Keratinocyte (primary cell): ENCODE measurements at regions not wholly inside any gene's neighbourhood (a gene's known extent, or its start where the extent isn't known, plus 50 kb on each side); places are given as distances from the start of the nearest gene placed in this dataset.

Experiments used
- DNase-seq: peaks from one replicate; pipeline ENCODE4 v3.0.0-alpha.2; 2011; ENCODE audit warnings: low read depth, missing footprints, low spot score
- FAIRE-seq: peaks from 2 replicates; lab custom pipeline; 2011; peaks lifted over from hg19 to GRCh38; lab: Jason Lieb, UNC
- H2AFZ ChIP-seq: 2 replicates; pipeline ENCODE4 v1.6.0; 2012; ENCODE audit warnings: low read length, control low read depth, inconsistent platforms; ENCODE audit not compliant: control insufficient read depth
- H3K27ac ChIP-seq: 2 replicates; pipeline ENCODE4 v1.5.1; 2011; ENCODE audit warnings: low read length; ENCODE audit not compliant: control insufficient read depth, insufficient read depth
- H3K27me3 ChIP-seq: 3 replicates; pipeline ENCODE4 v1.6.0; 2011; ENCODE audit warnings: low read length; ENCODE audit not compliant: control insufficient read depth, insufficient read depth; ENCODE audit errors: extremely low read depth
- H3K36me3 ChIP-seq, 2 experiments: 2 replicates in 1 of 2; 3 replicates in 1 of 2; pipeline ENCODE4 v1.5.1; 2011; ENCODE audit warnings: low read length in 2 of 2, mild to moderate bottlenecking in 1 of 2; ENCODE audit not compliant: control insufficient read depth in 2 of 2, insufficient read depth in 2 of 2; ENCODE audit errors: extremely low read depth in 1 of 2
- H3K4me1 ChIP-seq: 3 replicates; pipeline ENCODE4 v1.5.1; 2011; ENCODE audit warnings: low read length; ENCODE audit not compliant: control insufficient read depth, insufficient read depth; ENCODE audit errors: extremely low read depth
- H3K4me2 ChIP-seq: 3 replicates; pipeline ENCODE4 v1.6.0; 2011; ENCODE audit warnings: low read depth, low read length; ENCODE audit not compliant: control insufficient read depth, insufficient read depth; ENCODE audit errors: extremely low read depth
- H3K4me3 ChIP-seq, 3 experiments: fragments of 200-600 bp in 1 of 3; sonication (generic) in 1 of 3; 2 replicates in 2 of 3; 3 replicates in 1 of 3; pipeline ENCODE4 v1.5.1; 2011 to 2016; ENCODE audit warnings: low read length in 3 of 3, mild to moderate bottlenecking in 3 of 3, control low read depth in 2 of 3, inconsistent platforms in 1 of 3, low read depth in 1 of 3, mixed read lengths in 1 of 3, mixed run types in 1 of 3, moderate library complexity in 1 of 3; ENCODE audit not compliant: control insufficient read depth in 2 of 3, insufficient read depth in 2 of 3; ENCODE audit errors: extremely low read depth in 1 of 3
- H3K79me2 ChIP-seq: 2 replicates; pipeline ENCODE4 v1.6.0; 2012; ENCODE audit warnings: low read length; ENCODE audit not compliant: control insufficient read depth, insufficient read depth
- H3K9ac ChIP-seq: 3 replicates; pipeline ENCODE4 v1.6.0; 2011; ENCODE audit warnings: low read length; ENCODE audit not compliant: control insufficient read depth, insufficient read depth; ENCODE audit errors: extremely low read depth
- H3K9me1 ChIP-seq: 3 replicates; pipeline ENCODE4 v1.6.0; 2011; ENCODE audit warnings: low read length; ENCODE audit not compliant: control insufficient read depth, insufficient read depth; ENCODE audit errors: extremely low read depth
- H3K9me3 ChIP-seq: 2 replicates; pipeline ENCODE4 v1.5.1; 2012; ENCODE audit warnings: low read depth, low read length; ENCODE audit not compliant: control insufficient read depth
- H4K20me1 ChIP-seq: 3 replicates; pipeline ENCODE4 v1.6.0; 2011; ENCODE audit warnings: low read length; ENCODE audit not compliant: control insufficient read depth, insufficient read depth; ENCODE audit errors: extremely low read depth
- CTCF ChIP-seq, 3 experiments: IDR thresholded peaks in 1 of 3; conservative IDR thresholded peaks in 1 of 3; optimal IDR thresholded peaks in 1 of 3; 2 replicates in 2 of 3; 3 replicates in 1 of 3; pipeline versions ENCODE3 to v1.5.1; 2011; ENCODE audit warnings: low read length in 3 of 3, mild to moderate bottlenecking in 3 of 3, moderate library complexity in 2 of 3, control low read depth in 1 of 3, inconsistent platforms in 1 of 3; ENCODE audit not compliant: insufficient read depth in 2 of 3; ENCODE audit errors: extremely low read depth in 1 of 3
- EZH2 ChIP-seq: IDR thresholded peaks from one replicate; pipeline ENCODE4 v1.6.1; 2012; ENCODE audit warnings: inconsistent platforms, mild to moderate bottlenecking, low read length, moderate library complexity
- dilution Hi-C: fragments of 300-500 bp; cut with MboI; formaldehyde crosslinking; loops from one replicate; pipeline ENCODE4 v1.7.0; 2020; ENCODE audit warnings: low sequenced_read_pairs; ENCODE audit not compliant: extremely low pct_ligation_motif_present

- H3K79me2 ChIP-seq = no peaks in the 10 kb centered on the region
- H3K9me1 ChIP-seq = no peaks in the 10 kb centered on the region
- no peak overlapping the region for H3K4me2 ChIP-seq
- H3K27me3 ChIP-seq = no peaks in the 10 kb centered on the region
- H3K4me1 ChIP-seq = no peaks in the 10 kb centered on the region
- no peak for FAIRE-seq
- no peaks in the 10 kb centered on the region for H3K36me3 ChIP-seq
- DNase-seq = no peak
- dilution Hi-C loops = no loop called here
- no peaks in the 10 kb centered on the region for H3K9me3 ChIP-seq
- H3K4me3 ChIP-seq = no peak overlapping the region
- H2AFZ ChIP-seq = no peak overlapping the region
- no peak overlapping the region for H3K9ac ChIP-seq
- H3K27ac ChIP-seq = no peak overlapping the region
- no peaks in the 10 kb centered on the region for H4K20me1 ChIP-seq
- no peak for TF ChIP-seq CTCF (optimal IDR thresholded peaks at IDR 0.05 in 1 of 3, IDR thresholded peaks at IDR 0.05 in 1 of 3, conservative IDR thresholded peaks at IDR 0.05 in 1 of 3; ENCODE audit: extremely low read depth in 1 of 3, insufficient read depth in 2 of 3, low read length in 3 of 3)
- no peak for TF ChIP-seq EZH2
Measured at GRCh38 chr6:74638412-74638811, 567.4 kb downstream of the COL12A1 start.

GRCh38 chr6:74632196-74632875 is 573.5 kb downstream of the COL12A1 start:
- Histone ChIP-seq H3K9me3 (no peaks in the 10 kb centered on the region), H3K4me1 (no peaks in the 10 kb centered on the region), H3K27ac (no peak overlapping the region), H3K4me3 (no peak overlapping the region), H3K36me3 (no peaks in the 10 kb centered on the region), H3K9ac (no peak overlapping the region), H3K27me3 (no peaks in the 10 kb centered on the region), H3K79me2 (no peaks in the 10 kb centered on the region), H4K20me1 (no peaks in the 10 kb centered on the region), H3K4me2 (no peak overlapping the region), H3K9me1 (no peaks in the 10 kb centered on the region), H2AFZ (no peak overlapping the region)
- FAIRE-seq (no peak), DNase-seq (no peak)
- TF ChIP-seq EZH2 = no peak
- no peak for TF ChIP-seq CTCF (optimal IDR thresholded peaks at IDR 0.05 in 1 of 3, IDR thresholded peaks at IDR 0.05 in 1 of 3, conservative IDR thresholded peaks at IDR 0.05 in 1 of 3; ENCODE audit: extremely low read depth in 1 of 3, insufficient read depth in 2 of 3, low read length in 3 of 3)
- dilution Hi-C loops = no loop called here
